NCI-H1694 treated with DMSO at 0.1 percent for 48 hours (cell line): ENCODE measurements at regions not wholly inside any gene's neighbourhood (a gene's known extent, or its start where the extent isn't known, plus 50 kb on each side); places are given as distances from the start of the nearest gene placed in this dataset.

ENCODE experiments used
- DNase-seq: peaks from one replicate; lab custom pipeline; 2025; lab: John Stamatoyannopoulos, UW

- no peak for DNase-seq
Measured at GRCh38 chr3:124496061-124496460, 234.2 kb upstream of the UMPS start.

GRCh38 chr3:124497487-124497886, 232.8 kb upstream of the UMPS start:
- no peak for DNase-seq

GRCh38 chr3:124498891-124499290, 231.4 kb upstream of the UMPS start:
- no peak for DNase-seq

GRCh38 chr3:124504332-124505059, 225.8 kb upstream of the UMPS start:
- DNase-seq = no peak

GRCh38 chr3:124509884-124510283, 220.4 kb upstream of the UMPS start:
- no peak for DNase-seq

GRCh38 chr3:124510290-124510689, 220.0 kb upstream of the UMPS start:
- DNase-seq = no peak

GRCh38 chr3:124512881-124513609, 217.2 kb upstream of the UMPS start:
- DNase-seq = no peak

GRCh38 chr3:124513610-124513997, 216.6 kb upstream of the UMPS start:
- DNase-seq = no peak

- no peak for DNase-seq
Measured at GRCh38 chr3:124514683-124515082, 215.6 kb upstream of the UMPS start.

GRCh38 chr3:124516333-124516732, 213.9 kb upstream of the UMPS start:
- DNase-seq = no peak

GRCh38 chr3:124517306-124517705, 212.9 kb upstream of the UMPS start:
- no peak for DNase-seq

GRCh38 chr3:124518350-124518749, 211.9 kb upstream of the UMPS start:
- DNase-seq = no peak

GRCh38 chr3:124519591-124520194, 210.6 kb upstream of the UMPS start:
- no peak for DNase-seq

GRCh38 chr3:124520970-124521369, 209.3 kb upstream of the UMPS start:
- DNase-seq = peak; percentile 13

GRCh38 chr3:124522082-124522625, 208.1 kb upstream of the UMPS start:
- DNase-seq = no peak

GRCh38 chr3:124526601-124527000, 203.7 kb upstream of the UMPS start:
- no peak for DNase-seq

- no peak for DNase-seq
Measured at GRCh38 chr3:124529826-124530571, 200.3 kb upstream of the UMPS start.

GRCh38 chr3:124530916-124531315, 199.3 kb upstream of the UMPS start:
- DNase-seq = no peak

GRCh38 chr3:124532071-124532470, 198.2 kb upstream of the UMPS start:
- DNase-seq = no peak

GRCh38 chr3:124535306-124535705, 194.9 kb upstream of the UMPS start:
- no peak for DNase-seq

GRCh38 chr3:124540550-124541211, 189.6 kb upstream of the UMPS start:
- no peak for DNase-seq
